Stimulated activated CD8-positive, alpha-beta memory T cell treated with anti-CD3 and anti-CD28 coated beads, Interleukin-12 subunit alpha, Interleukin-12 subunit beta, amount 100 ng/mL, for 24 hours (primary cell): ENCODE measurements at regions not wholly inside any gene's neighbourhood (a gene's known extent, or its start where the extent isn't known, plus 50 kb on each side); places are given as distances from the start of the nearest gene placed in this dataset.

Experiments used
- DNase-seq: peaks from one replicate; pipeline ENCODE4 v3.0.0-alpha.2; 2020; ENCODE audit errors: extremely low read depth

DNA sequence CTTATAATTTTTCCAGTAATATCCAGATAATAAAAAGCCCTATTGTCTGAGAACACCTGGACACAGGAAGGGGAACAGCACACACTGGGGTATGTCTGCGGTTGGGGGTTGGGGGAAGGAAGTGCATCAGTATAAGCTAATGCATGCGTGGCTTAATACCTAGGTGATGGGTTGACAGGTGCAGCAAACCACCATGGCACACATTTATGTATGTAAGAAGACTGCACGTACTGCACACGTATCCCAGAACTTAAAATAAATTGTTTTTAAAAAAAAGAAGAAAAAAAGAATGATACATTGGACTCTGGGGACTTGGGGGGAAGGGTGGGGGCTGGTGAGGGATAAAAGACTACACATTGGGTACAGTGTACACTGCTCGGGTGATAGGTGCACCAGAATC lies 144.9 kb upstream of the C1orf174 start:
- no peak for DNase-seq

DNA sequence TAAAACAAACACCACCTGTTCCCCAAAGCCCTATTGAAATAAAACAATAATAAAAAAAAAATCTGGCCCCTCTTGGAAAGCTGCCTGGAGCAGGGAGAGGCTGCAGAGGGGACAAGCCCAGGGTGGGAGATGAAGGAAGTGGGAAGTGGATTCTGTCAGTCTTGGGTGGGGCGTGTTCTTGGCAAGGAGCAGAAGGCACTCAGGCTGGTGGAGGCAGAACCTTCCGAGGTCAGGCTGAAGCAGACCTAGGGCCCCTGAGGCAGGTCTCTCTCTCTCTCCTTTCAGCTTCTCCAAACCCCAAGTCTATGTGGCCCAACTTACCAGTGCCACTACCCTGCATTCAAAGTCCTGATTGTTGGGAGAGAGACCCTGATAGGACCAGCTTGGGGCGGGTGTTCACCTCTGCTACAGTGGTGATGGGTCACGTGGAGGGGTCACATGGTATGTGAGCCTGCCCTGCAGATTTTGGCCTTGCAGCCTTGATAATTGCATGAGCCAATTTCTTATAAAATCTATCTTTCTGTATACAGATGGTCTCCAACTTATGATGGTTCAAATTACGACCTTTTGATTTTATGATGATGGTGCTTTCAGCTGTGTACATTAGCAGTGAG lies 145.4 kb upstream of the C1orf174 start:
- no peak for DNase-seq

DNA sequence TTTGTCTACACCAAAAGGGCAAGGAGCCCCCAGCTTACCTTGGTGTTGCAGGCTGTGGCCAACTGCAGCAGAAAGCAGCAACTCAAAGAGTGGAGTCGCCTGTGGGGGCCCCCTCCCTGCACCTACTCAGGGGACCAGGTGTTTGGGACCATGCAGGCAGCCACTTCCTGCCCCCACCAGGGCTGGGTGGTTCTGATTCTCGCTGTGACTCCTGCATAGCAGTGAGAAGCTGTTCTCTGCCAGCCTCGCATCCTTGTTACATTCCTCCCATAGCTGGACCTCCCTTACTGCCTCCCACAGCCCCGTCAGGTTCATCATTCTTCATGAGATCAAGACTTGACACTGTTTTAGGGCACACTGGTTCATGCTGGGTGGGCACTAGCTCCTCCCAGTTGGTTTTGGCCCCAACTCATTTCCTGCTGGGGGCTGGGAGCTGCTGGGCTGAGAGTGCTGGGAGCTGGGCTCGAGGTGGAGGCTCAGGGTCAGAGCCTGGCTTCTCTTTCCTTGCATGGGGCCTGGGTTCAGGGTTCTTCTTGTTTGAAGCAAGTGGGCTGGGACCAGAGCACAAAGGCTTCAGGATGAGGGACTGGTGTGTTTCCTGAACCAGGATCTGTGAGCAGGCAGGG lies 146.9 kb upstream of the C1orf174 start:
- DNase-seq = no peak

DNA sequence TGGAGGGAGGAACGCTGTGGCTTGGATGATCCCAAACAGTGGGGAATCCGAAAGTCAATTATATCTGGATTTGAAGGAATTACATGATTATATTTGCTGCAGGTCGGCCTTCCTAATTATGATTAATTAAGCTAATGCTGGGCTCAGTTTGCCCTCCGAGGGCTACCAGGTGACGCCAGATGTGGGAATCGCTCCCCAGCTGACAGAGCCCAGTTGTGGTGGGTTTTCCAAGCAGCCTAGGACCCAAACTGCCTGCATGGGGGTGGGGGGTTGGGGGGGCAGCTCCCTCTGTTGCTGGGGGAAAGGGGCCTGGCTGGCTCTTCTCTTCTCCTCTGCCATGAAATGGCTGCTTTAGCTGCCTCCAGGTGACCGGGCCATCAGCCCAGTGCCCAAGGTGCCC lies 147.6 kb upstream of the C1orf174 start:
- no peak for DNase-seq

DNA sequence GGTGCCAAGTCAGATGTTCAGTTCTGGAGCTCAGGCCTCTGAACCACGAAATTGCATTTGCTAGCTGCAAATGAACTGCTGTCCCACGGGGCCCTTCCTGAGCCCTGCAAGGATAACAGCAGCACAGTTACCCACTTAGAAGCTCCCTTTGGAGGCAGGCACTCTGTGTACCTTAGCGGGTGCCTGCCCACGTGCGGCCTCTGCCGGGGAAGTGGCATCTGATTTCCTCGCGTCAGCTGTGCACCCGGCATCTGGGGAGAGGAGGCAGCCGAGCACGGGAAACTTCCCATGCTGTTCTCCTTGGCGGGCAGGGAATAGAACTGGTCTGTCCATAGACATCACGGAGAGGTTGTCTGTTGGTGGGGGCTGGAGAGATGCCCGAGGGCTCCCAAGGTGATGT lies 148.0 kb upstream of the C1orf174 start:
- no peak for DNase-seq

DNA sequence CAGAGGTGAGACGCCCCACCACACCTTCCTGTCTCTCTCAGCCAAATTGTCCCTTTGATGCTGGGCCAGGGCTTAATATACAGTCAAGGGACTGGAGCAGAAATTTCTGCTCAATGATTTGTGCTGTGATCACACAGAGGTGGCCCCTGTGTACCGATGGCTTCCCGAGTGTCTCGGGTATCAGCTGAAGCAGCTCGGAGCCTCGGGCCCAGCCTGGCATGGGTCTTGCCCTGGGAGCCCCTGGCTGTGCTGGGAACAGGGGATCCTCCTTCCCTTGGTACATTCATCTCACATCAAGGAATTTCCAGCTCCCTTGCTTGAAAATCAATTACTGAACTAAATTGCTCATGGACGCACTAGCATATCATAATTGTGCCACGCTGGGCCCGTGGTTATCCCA lies 148.8 kb upstream of the C1orf174 start:
- no peak for DNase-seq

DNA sequence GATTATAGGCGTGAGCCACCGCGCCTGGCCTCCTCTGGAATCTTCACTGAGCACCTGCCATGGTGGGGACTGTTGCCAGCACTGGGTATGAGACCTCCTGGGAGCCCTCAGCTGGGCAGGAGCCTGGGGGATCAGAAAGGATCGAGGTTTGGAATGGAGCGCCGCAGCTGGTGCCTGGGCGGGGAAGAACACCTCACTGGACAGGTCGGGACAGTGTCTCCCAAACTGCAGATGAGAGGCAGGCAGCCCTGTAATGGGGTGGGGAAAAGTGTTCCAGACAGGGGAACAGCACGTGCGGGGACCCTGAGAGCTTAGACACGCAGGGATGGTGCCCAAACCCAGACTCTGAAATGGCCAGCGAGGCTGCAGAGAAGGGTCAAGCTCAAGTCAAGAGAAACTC lies 150.9 kb upstream of the C1orf174 start:
- no peak for DNase-seq

DNA sequence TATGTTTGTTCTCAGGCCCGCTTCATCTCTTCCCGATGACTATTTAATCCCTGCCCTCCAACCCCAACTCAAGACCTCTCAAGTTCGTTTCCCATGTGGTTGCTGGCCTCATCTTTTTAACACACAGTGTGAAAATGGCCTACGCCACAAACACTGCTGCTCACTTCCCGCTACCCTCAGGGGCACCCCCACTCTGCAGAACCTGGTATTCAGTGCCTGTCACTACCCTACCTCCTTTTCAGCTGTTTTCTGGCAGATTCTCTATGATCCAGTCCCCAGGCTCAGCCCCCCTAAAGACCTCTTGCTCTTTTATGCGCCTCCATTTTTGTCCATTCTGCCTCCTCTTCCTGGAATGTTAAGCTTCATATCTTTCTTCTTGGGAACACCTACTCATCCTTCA lies 152.6 kb upstream of the C1orf174 start:
- no peak for DNase-seq

DNA sequence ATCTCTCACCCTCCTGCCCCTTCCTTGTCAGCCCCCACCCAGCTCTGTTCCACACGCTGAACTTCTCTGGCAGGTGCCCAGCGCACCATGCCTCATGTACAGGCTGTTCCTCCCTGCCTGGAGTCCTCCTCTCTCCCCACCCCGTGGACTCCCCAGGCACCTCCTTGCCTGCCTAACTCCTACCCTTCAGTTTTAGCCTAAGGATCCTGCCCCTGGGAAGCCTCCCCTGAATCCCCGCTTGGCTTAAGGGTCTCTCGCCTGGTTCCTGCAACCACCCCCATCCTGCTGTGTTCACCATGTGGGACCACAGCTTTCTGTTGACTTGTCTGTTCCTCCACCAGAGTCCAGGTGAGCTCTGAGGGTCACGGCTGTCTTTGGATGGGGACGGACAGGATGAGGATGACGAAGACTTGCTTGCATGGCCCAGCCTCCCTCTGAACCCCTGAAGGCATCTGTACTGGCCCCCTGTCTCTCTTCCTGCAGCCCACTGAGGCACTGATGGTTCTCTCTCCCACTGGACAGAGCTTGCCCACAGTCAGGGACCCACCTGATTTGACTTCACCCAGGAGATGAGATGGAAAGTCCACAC lies 153.2 kb upstream of the C1orf174 start:
- no peak for DNase-seq

DNA sequence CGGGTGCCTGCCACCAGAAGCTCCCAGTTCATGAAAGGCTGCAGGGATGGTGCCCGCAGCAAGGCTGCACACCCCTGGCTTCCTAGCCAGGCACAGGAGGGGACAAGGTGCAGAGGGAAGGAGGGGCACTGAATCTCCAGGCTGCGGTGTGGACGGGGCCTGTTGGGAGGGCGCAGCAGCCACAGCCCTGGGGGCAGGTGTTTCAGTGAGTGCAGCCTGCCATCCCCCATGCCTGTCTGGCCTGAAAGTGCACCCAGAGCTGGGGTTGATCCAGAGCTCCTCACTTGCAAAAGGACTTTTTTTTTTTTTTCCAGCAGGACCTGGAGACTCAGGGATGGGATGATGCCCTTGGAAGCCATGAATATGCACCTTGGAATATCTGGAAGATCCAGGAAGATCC lies 153.7 kb upstream of the C1orf174 start:
- no peak for DNase-seq

DNA sequence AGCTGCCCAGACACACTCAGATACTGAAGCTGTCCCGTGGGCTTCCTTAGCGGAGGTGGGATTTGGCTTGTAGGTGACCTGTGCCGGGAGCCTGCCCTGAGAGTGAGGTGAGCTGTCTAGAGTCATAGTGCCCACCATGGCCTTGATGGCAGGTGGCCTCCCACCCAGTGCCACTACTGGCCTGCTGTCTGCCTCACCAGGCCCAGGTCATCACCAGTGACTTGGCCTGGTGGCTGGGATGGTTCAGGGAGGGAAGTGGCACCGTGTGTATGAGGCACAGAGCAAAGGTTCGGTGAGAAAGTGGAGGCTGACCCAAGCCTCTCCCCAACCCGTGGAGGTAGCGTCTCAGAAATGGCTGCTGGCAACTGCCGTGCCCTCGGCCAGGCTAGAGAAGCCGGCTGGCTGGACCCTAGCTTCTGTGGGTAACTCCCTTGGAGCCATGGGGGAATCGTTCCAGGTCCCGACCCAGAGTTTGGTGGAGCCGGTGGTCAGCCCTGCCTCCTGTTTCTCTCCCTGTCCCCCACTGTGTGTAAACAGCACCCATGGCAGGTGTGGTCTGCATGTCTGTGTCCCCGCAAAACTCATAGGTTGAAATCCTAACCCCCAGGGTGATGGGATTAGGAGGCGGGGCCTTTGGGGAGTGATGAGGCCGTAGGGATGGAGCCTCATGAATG lies 155.4 kb upstream of the C1orf174 start:
- no peak for DNase-seq

DNA sequence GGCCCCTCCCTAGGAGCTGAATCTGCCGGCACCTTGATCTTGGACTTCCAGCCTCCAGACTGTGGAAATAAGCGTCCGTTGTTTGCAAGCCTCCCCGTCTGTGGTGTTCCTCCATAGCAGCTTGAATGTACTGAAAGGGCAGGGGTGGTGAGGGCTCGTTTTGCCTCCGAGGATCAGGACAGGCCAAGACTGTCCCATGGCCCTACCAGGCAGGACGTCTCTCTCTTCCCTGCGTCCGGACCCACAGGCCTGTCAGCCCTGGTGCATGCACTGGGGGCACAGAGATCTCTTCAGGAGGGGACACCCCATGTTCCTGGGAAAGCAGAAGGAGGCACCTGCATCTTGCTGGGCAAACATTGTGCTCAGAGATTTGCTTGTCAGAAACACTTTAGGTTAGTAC lies 156.3 kb upstream of the C1orf174 start:
- no peak for DNase-seq

DNA sequence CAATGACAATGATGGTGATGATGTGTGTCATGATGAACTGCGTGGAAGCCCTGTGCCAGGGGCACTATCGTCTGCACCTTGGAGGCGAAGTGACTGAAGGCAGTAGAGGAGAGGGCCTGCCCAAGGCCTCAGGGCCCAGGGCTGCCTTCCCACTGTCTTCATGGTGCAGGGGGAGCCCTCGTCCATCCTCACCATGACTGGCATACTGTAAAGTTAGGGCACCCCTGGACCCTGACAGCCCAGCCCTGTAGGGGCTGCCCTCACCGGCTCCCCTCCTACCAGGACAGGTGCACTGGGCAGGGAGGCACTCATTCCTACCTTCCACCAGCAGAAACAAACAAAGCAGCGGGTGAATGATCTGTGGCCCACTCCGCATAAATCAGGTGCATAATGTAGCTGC lies 156.9 kb upstream of the C1orf174 start:
- DNase-seq = no peak

DNA sequence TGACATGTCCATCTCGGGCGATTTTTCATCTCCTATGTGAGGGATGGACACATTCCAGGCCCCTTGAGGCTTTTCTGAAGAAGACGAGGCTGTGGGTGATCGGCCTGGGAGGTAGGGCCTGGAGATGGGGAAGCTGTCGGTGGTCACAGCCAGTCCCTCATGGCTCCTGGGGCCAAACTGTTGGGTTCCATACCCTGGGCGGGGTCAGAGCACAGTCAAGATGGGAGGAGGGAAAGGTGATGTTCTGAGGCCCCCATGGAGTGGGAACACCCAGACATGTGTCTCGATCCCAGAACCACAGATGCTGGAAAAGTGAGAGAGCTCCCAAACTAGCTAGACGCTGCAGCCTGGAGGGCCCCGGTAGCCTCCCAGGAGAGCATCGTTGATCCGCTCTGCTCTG lies 157.5 kb upstream of the C1orf174 start:
- DNase-seq = no peak

DNA sequence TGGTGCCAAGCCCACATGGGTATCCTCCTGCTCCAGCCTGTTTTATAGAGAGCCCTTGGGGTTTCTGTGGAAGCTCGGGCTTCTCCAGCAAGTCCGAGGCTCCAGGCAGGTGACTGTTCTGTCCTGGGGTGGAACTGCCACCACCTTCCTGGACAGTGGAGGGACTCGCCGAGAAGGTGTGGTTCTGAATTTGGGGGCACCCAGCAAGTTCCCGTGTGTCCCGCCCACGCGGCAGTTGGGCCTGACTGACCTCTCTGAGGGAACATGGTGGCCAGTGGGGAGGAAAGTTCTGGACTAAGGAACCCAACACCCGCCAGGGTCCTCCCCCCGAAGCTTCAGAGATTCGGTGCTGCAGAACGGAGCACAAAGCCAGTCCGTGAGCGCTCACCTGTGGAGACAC lies 158.1 kb upstream of the C1orf174 start:
- no peak for DNase-seq

DNA sequence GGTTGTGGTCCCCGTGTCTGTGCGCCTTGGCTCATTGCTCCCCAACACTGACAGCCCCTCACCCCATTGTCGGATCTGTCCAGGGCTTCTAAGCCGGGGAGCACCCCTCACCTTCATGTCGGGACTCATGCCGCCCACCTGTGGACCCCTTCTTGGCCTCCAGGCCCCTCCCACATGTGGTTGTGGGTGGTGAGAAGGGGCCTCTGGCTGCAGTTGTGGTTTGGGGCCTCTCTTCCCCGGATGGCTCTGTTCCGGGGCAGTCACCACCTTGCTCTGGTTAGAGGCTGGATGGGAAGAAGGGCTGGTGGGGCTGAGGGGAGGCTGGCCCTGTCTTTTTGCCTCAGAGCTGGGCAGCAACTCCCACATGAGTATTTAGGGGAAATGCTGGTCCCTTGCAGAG lies 158.6 kb upstream of the C1orf174 start:
- no peak for DNase-seq

DNA sequence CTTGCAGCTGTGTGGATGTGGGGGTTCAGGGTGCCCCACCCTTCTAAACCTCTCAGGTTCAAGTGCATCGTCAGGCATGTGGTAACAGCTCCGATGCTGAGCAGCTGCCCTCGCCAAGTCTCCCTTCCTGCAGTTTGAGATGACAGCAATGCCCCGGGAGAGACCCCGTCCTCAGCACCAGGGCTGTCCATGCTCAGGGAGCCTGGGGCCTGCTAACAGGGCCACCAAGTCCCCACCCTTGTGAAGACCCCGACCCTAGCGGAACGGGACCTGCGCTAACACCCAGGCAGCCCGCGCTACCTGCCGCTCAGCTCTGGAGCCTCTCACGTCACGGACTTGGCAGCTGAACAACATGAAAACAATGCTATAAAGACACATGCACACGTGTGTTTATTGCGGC lies 159.2 kb upstream of the C1orf174 start:
- no peak for DNase-seq

DNA sequence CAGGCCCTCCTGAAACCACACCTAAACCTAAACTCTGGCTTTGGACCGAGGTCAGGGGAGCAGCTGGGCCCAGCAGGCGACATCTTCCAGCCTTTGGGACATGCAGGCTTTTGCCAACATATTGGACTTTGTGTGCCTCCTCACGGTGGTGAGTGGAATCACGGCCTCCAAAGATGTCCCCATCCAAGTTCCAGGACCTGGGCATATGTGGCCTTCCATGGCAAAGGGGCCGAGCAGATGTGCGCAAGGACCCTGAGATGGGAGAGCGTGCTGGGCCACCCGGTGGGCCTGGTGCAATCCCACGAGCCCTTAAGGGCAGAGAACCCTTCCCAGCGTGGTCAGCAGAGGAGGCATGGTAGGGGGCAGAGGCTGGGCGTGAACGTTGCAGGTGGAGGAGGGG lies 160.8 kb upstream of the C1orf174 start:
- DNase-seq = no peak

DNA sequence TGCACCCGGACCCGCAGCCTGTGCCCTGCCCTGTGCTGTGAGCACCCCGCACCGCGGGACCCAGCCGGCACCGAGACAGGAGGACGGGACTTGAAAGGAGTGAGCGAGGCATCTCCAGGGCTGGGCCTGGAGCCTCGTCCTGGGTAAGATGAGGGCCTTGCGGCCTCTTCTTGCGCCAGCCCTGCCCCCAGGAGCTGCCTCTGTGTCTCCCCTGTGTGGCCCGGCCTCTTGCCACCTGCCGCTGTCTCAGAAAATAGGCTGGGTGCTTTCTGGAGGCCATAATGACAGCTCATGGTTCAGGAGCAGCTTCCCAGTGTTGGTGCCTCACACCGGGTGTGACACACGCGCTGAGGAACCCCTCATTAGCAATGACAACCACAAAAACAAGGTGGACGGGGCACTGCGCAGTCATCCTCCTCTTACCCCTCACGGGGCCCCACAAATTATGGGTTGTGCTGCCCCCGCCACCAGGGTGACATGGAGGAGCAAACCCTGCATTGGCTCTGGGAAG lies 161.5 kb upstream of the C1orf174 start:
- DNase-seq = no peak

DNA sequence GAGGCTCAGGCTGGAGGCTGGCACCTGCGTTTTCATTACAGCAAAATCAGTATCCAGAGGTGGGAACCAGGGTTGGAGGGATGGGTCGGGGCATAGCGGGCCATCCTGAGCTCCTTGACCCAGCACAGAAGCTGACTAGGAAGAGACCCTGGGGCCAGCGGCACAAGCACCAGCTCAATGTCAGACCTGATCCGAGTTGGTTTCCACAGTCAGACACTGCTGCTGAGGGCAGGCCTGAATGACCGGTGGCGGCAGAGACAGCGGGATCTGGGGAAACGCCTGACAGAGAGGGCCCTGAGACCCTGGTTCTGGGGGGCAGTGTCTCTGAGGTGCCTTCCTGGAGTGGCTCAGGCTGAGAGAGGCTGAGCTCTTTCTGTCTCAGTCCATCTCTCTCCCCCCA lies 162.0 kb upstream of the C1orf174 start:
- DNase-seq = no peak

DNA sequence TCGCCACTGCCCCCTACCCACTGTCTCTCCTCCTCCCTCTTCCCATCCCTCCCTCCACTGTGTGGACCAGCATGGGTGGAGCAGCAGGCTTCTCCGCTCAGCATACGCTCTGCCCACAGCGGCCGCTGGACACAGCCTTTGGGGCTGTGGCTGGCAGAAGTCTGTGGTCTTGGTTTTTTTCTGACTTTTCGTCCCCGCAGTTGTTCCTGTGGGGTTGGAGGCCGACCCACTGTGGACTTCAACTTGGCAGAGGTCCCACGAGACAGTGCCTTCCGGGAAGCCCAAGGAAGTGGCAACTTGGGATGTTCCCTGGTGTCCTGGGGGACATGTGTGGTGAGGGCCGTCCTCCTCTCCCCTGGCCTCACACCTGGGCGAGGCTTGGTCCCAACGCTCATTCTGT lies 162.5 kb upstream of the C1orf174 start:
- DNase-seq = no peak

DNA sequence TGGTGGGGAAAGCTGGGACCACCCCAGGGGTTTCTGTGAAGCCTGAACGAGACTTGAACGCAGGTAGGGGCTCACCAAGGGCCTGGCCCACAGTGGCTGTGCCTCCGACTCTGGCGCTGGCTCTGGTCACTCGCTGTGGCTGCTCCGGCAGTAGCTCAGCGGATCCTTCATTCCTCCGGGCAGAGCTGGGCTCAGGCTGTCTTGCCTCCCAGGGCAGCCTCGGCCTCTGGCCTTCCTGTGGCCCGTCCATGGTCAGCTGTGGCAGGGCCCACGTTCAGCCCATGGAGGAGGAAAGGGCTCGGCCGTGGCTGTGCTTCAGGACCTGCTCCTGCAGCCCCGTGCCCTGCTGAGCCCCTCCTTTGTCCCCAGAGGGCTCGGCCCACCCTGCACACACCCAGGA lies 162.9 kb upstream of the C1orf174 start:
- DNase-seq = no peak

DNA sequence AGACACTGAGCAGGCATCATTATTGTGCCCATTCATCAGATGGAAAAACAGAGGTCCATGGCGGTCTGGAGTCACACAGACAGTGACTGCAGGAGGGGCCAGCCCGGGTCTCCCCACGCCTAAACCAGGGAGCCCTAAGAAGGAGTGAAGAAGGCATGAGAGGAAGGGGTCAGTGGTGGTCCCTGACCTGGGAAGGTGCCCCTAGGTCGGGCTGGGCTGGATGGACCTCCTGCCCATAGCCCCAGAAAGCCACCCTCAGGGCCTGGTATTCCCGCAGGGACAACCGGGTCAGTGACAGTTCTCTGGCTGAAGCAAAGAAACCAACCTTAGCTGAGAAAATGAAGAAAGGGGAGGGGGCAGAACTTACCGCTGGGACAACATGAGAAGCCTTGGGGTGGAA lies 163.4 kb upstream of the C1orf174 start:
- DNase-seq = no peak
